ENCODE measurements at regions not wholly inside any gene's neighbourhood (a gene's known extent, or its start where the extent isn't known, plus 50 kb on each side); places are given as distances from the start of the nearest gene placed in this dataset.

GRCh38 chr5:128645581-128645980, 107.5 kb upstream of the FBN2 start:
- TF ChIP-seq RCOR1 (IDR thresholded peaks at IDR 0.05; ENCODE audit: insufficient replicate concordance, low read length) (no peak), CTCF (conservative IDR thresholded peaks at IDR 0.05; ENCODE audit: low read depth, low read length) (no peak), POLR2A (IDR thresholded peaks at IDR 0.05; ENCODE audit: low read depth, low read length) (no peak), BHLHE40 (IDR thresholded peaks at IDR 0.05; ENCODE audit: low read depth, low read length) (no peak), RFX5 (IDR thresholded peaks at IDR 0.05; ENCODE audit: low read depth, low read length) (no peak), RAD21 (IDR thresholded peaks at IDR 0.05; ENCODE audit: low read length) (no peak), MXI1 (IDR thresholded peaks at IDR 0.05; ENCODE audit: borderline replicate concordance, low read depth, low read length) (no peak), SMC3 (IDR thresholded peaks at IDR 0.05; ENCODE audit: low read depth, low read length) (no peak), MAZ (IDR thresholded peaks at IDR 0.05; ENCODE audit: borderline replicate concordance, low read depth, low read length) (no peak), FOS (IDR thresholded peaks at IDR 0.05; ENCODE audit: low read depth, low read length) (no peak), ELK1 (IDR thresholded peaks at IDR 0.05; ENCODE audit: borderline replicate concordance, low read depth, low read length) (no peak), CHD1 (IDR thresholded peaks at IDR 0.05; ENCODE audit: low read depth, low read length) (no peak), CEBPB (IDR thresholded peaks at IDR 0.05; ENCODE audit: low read depth, low read length) (no peak), USF2 (IDR thresholded peaks at IDR 0.05; ENCODE audit: low read depth, low read length) (no peak)
